ENCODE measurements at regions not wholly inside any gene's neighbourhood (a gene's known extent, or its start where the extent isn't known, plus 50 kb on each side); places are given as distances from the start of the nearest gene placed in this dataset.

DNA sequence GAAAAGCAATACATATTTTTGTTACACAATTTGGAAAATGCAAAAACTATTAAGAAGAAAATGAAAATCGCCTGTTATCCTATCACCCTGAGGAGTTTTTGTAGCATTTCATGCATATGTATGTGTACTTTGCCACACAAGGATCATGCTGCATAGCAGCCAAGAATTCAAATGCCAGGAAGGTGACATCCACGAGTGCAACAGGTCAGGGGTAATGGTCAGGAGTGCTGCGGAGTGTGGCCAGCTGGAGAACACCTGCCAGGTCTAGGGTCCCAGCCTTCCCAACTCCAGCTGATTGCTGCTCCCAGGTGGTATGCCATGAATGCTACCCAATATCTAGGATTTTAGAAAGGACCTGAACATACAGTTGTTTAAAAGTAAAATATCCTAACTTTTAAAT lies 617.1 kb downstream of the PRELID2 start:
- no peak overlapping the region for H3K4me3 ChIP-seq (ENCODE audit: low read depth, low read length)
- DNase-seq (ENCODE audit: low read depth), result no peak
- TF ChIP-seq, protein P1, sequence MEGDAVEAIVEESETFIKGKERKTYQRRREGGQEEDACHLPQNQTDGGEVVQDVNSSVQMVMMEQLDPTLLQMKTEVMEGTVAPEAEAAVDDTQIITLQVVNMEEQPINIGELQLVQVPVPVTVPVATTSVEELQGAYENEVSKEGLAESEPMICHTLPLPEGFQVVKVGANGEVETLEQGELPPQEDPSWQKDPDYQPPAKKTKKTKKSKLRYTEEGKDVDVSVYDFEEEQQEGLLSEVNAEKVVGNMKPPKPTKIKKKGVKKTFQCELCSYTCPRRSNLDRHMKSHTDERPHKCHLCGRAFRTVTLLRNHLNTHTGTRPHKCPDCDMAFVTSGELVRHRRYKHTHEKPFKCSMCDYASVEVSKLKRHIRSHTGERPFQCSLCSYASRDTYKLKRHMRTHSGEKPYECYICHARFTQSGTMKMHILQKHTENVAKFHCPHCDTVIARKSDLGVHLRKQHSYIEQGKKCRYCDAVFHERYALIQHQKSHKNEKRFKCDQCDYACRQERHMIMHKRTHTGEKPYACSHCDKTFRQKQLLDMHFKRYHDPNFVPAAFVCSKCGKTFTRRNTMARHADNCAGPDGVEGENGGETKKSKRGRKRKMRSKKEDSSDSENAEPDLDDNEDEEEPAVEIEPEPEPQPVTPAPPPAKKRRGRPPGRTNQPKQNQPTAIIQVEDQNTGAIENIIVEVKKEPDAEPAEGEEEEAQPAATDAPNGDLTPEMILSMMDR (conservative IDR thresholded peaks at IDR 0.05; ENCODE audit: low read depth, low read length), result no peak

- no peak for DNase-seq (ENCODE audit: low read depth)
- TF ChIP-seq, protein P1 (conservative IDR thresholded peaks at IDR 0.05; ENCODE audit: low read depth, low read length), result no peak
- H3K4me3 ChIP-seq (ENCODE audit: low read depth, low read length), result no peak overlapping the region
Measured at GRCh38 chr5:145210020-145210419, 625.1 kb downstream of the PRELID2 start.

DNA sequence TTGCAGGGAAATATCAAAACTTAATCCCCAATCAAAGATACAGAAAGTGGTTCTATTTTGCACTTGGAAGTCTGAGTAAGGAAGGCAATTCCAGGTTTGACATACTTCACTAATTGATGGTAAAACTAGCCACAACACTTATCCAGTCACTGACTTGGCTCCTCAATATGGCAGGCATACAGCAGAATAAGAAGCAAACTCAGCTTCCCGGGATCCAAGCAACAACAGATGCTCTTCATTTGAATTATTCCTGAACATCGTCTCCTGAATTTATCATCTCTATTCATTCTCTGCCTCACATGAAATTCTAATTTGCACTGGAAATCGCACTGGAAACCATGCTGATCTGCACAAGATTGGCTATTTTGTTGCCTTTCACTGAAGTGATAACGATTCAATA lies 629.6 kb downstream of the PRELID2 start:
- no peak for DNase-seq (ENCODE audit: low read depth)
- H3K4me3 ChIP-seq (ENCODE audit: low read depth, low read length), result no peak overlapping the region
- TF ChIP-seq, protein P1 (conservative IDR thresholded peaks at IDR 0.05; ENCODE audit: low read depth, low read length), result no peak

- no peak for DNase-seq (ENCODE audit: low read depth)
- no peak overlapping the region for H3K4me3 ChIP-seq (ENCODE audit: low read depth, low read length)
- TF ChIP-seq, protein P1 (conservative IDR thresholded peaks at IDR 0.05; ENCODE audit: low read depth, low read length), result no peak
Measured at GRCh38 chr5:145204743-145205142, 630.4 kb downstream of the PRELID2 start.

GRCh38 chr5:145203193-145203592 lies 631.9 kb downstream of the PRELID2 start:
- H3K4me3 ChIP-seq (ENCODE audit: low read depth, low read length), result no peak overlapping the region
- TF ChIP-seq, protein P1 (conservative IDR thresholded peaks at IDR 0.05; ENCODE audit: low read depth, low read length), result no peak
- DNase-seq (ENCODE audit: low read depth), result no peak

- DNase-seq (ENCODE audit: low read depth), result no peak
- TF ChIP-seq, protein P1 (conservative IDR thresholded peaks at IDR 0.05; ENCODE audit: low read depth, low read length), result no peak
- no peak overlapping the region for H3K4me3 ChIP-seq (ENCODE audit: low read depth, low read length)
Measured at GRCh38 chr5:145198525-145199260, 636.4 kb downstream of the PRELID2 start.

- H3K4me3 ChIP-seq (ENCODE audit: low read depth, low read length), result no peak overlapping the region
- TF ChIP-seq, protein P1 (conservative IDR thresholded peaks at IDR 0.05; ENCODE audit: low read depth, low read length), result no peak
- peak; percentile 7 for DNase-seq (ENCODE audit: low read depth)
Measured at GRCh38 chr5:145189746-145190145, 645.4 kb downstream of the PRELID2 start.

Measured in choroid plexus epithelial cell (primary cell).